ENCODE measurements at regions not wholly inside any gene's neighbourhood (a gene's known extent, or its start where the extent isn't known, plus 50 kb on each side); places are given as distances from the start of the nearest gene placed in this dataset.

- Histone ChIP-seq H3K27ac (ENCODE audit: insufficient read depth, low read length) (no peak overlapping the region), H3K9ac (ENCODE audit: low read depth, low read length) (no peak overlapping the region), H4K5ac (ENCODE audit: low read depth, low read length) (no peak overlapping the region), H3K79me1 (ENCODE audit: low read depth in 1 of 2, low read length in 2 of 2) (no peaks in the 10 kb centered on the region), H2BK15ac (ENCODE audit: low read depth, low read length) (no peak overlapping the region), H3K9me3 (ENCODE audit: control insufficient read depth, insufficient read depth, low read length) (peaks cover 18% of the 10 kb centered on the region), H3K4me3 (ENCODE audit: insufficient read depth, low read depth, low read length) (no peak overlapping the region), H2AFZ (replicated peaks; ENCODE audit: low read length, poor library complexity) (no peak overlapping the region), H4K20me1 (ENCODE audit: insufficient read depth, low read length) (no peaks in the 10 kb centered on the region), H2BK20ac (ENCODE audit: low read depth, low read length) (no peak overlapping the region), H2AK9ac (replicated peaks; ENCODE audit: low read depth, low read length, poor library complexity) (no peak overlapping the region), H4K8ac (ENCODE audit: low read depth in 2 of 2, low read length in 2 of 2) (no peak overlapping the region), H3K56ac (ENCODE audit: extremely low read depth, insufficient read depth, low read length) (no peak overlapping the region), H3K23ac (ENCODE audit: low read depth, low read length) (no peak overlapping the region), H3K9me1 (ENCODE audit: insufficient read depth, low read length) (no peaks in the 10 kb centered on the region), H3K4ac (ENCODE audit: low read depth, low read length) (no peak overlapping the region), H3K14ac (replicated peaks; ENCODE audit: low read depth, low read length) (no peak overlapping the region), H2BK5ac (ENCODE audit: low read depth, low read length, poor library complexity, severe bottlenecking) (no peak overlapping the region), H3K36me3 (ENCODE audit: control insufficient read depth, insufficient read depth, low read length) (no peaks in the 10 kb centered on the region), H4K91ac (ENCODE audit: insufficient read depth, low read depth, low read length) (no peak overlapping the region), H2BK120ac (ENCODE audit: low read depth, low read length) (no peak overlapping the region), H3K4me1 (ENCODE audit: control insufficient read depth, insufficient read depth, low read length) (no peaks in the 10 kb centered on the region), H3K27me3 (ENCODE audit: control insufficient read depth, insufficient read depth, low read length) (no peaks in the 10 kb centered on the region), H2AK5ac (ENCODE audit: low read depth, low read length) (no peak overlapping the region), H3K18ac (ENCODE audit: low read depth, low read length) (no peak overlapping the region), H3K4me2 (ENCODE audit: low read depth, low read length) (no peak overlapping the region)
- no CpG with 5 or more reads among the region's 1 CpG for WGBS, 2 experiments (ENCODE audit: extremely low coverage in 2 of 2, insufficient read length in 1 of 2)
- no TSS peak for BruUV-seq (replicated peaks)
- DNase-seq (no peak), ATAC-seq (ENCODE audit: low read depth) (no peak)
- ChIA-PET CTCF (no interaction called here), POLR2A (ENCODE audit: unreplicated experiment) (no interaction called here)
- in situ Hi-C loops (cut with MboI; ENCODE audit: low sequenced_read_pairs) = no loop called here
- dilution Hi-C loops (cut with HindIII; ENCODE audit: low sequenced_read_pairs, unreplicated experiment) = no loop called here
- TF ChIP-seq MAFK (IDR thresholded peaks at IDR 0.05; ENCODE audit: low read depth, low read length) (no peak), RCOR1 (IDR thresholded peaks at IDR 0.05; ENCODE audit: insufficient replicate concordance, low read length) (no peak), CTCF (conservative IDR thresholded peaks at IDR 0.05; ENCODE audit: low read depth, low read length) (no peak), SMC3 (IDR thresholded peaks at IDR 0.05; ENCODE audit: low read depth, low read length) (no peak), MAZ (IDR thresholded peaks at IDR 0.05; ENCODE audit: borderline replicate concordance, low read depth, low read length) (no peak), BHLHE40 (IDR thresholded peaks at IDR 0.05; ENCODE audit: low read depth, low read length) (no peak)
- TF ChIP-seq, protein P1, sequence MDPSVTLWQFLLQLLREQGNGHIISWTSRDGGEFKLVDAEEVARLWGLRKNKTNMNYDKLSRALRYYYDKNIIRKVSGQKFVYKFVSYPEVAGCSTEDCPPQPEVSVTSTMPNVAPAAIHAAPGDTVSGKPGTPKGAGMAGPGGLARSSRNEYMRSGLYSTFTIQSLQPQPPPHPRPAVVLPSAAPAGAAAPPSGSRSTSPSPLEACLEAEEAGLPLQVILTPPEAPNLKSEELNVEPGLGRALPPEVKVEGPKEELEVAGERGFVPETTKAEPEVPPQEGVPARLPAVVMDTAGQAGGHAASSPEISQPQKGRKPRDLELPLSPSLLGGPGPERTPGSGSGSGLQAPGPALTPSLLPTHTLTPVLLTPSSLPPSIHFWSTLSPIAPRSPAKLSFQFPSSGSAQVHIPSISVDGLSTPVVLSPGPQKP (IDR thresholded peaks at IDR 0.05; ENCODE audit: borderline replicate concordance, low read depth, low read length) = no peak
- intact Hi-C loops (cut with micrococcal nuclease) = no loop called here
Observed at GRCh38 chr19:20481736-20482135, 83.8 kb downstream of the ZNF737 start.
